M059J (cell line): ENCODE measurements at regions not wholly inside any gene's neighbourhood (a gene's known extent, or its start where the extent isn't known, plus 50 kb on each side); places are given as distances from the start of the nearest gene placed in this dataset.

Experiments used
- DNase-seq: peaks from one replicate; pipeline ENCODE4 v3.0.0-alpha.2; 2012; ENCODE audit warnings: low read depth

DNA sequence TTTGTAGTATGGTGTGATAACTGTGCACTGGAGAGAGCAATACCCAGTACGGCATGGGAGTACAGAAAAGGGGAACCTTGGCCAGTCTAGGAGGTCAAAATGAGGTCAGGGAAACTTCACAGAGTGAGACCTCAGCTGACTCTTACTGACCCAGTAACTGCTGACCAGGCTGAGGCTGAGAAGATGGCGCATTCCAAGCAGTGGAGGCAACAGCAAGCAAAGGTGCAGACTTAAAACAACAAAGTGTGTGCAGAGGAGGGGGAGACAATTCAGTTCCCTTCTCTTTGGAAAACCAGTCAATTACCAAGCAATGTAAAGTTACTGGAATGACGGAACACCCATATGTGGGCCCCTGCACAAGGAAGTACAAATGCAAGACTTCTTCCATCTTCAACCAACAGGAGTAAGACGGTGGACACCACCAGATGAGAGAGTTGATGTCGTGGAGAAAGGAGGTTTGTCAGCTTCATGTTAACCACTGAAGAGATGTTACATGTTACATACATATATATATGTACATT is 54.6 kb upstream of the PRDX6 start:
- no peak for DNase-seq

DNA sequence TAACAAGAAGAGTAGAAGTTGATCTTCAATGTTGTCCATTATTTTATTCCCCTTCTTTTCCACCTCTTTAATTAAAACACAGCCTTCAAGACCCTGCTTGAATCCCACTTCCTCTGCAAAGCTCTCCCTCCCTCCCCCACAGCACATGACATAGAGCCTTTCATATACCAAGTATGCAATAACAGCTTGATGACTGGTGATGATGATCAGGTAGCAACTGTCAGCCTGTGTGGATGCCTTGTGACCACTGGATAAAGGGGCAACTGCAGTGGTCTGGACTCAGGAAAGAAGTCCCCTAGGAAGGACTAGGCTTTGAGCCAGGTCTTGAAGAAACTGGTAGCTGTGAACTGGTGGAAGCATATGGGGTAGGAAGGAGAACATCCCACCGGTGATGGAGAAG is 53.8 kb upstream of the PRDX6 start:
- DNase-seq, result no peak

- DNase-seq, result no peak
These were observed 53.0 kb upstream of the PRDX6 start for GRCh38 chr1:173424143-173424542.

DNA sequence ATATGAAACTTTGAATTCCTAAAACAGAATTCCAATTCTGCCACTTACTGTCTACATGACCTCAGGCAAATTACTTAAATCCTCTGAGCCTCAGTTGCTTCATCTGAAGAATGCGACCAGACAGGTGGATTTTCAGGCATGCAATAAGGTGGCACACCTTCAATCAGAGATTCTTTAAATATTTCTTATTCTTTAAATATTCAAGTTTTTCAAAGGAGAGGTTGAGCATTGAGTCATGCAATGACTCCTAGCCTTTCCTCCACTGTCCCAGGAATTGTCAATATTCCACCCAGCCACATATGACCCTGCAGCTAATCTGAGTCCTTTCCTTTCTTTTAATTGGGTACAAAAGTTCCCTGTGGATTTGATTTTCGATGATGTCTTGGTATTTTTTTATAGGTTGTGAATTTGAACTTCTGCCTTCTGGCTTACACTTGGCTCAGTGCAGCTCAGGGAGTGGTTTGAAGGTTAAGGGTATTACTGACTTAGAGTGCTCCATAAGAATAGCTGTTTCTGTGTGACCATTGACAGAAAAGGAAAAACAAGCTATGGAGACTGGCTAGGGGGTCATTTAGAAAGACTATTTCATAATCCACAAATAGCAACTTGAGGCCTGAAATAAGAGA is 52.2 kb upstream of the PRDX6 start:
- peak; percentile 40 for DNase-seq

DNA sequence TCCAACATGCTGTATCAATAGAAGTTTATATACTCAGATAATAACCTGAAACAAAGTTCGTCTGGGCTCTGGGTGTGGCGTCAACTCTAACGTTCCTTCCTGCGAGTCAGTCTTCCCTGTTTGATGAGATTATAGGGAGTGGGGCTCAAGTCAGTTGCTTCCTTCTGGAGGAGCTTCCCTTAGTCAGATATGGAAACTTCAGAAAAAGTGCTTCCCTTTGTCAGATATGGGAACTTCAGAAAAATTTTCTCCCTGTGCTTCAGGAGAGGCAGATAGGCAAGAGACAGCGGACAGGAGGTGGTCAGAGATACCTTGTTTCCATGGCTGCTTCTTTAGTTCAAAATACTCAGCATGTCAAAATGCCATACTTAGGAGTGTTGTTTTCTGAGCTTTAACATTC is 51.1 kb upstream of the PRDX6 start:
- no peak for DNase-seq

GRCh38 chr1:173427146-173428054 is 49.7 kb upstream of the PRDX6 start:
- DNase-seq, result no peak
